GM23338 (cell line): ENCODE measurements at regions not wholly inside any gene's neighbourhood (a gene's known extent, or its start where the extent isn't known, plus 50 kb on each side); places are given as distances from the start of the nearest gene placed in this dataset.

Experiments
- ATAC-seq: fragments of 200-7000 bp; cut with Tn5 transposase; 3 replicates; pipeline ENCODE4 v1.9.1; 2020
- DNase-seq: peaks from one replicate; pipeline ENCODE4 v3.0.0-alpha.2; 2015; ENCODE audit warnings: low spot score
- H2AFZ ChIP-seq: fragments of 200-600 bp; sonication (generic); 2 replicates; pipeline ENCODE4 v1.8.0; 2016; ENCODE audit warnings: antibody characterized with exemption, mild to moderate bottlenecking, moderate library complexity
- H3F3A ChIP-seq: fragments of 200-600 bp; sonication (generic); replicated peaks from 2 replicates; pipeline ENCODE4 v1.8.0; 2017; ENCODE audit warnings: antibody characterized with exemption, mixed run types, low read depth
- H3K27ac ChIP-seq: fragments of 200-600 bp; sonication (generic); 2 replicates; pipeline ENCODE4 v1.6.1; 2016; ENCODE audit warnings: low read depth
- H3K27me3 ChIP-seq: fragments of 200-600 bp; sonication (generic); 2 replicates; pipeline ENCODE4 v1.8.0; 2016; ENCODE audit warnings: mild to moderate bottlenecking, mixed run types, moderate library complexity; ENCODE audit not compliant: insufficient read depth
- H3K36me3 ChIP-seq: fragments of 200-600 bp; sonication (generic); 2 replicates; pipeline ENCODE4 v1.8.0; 2016; ENCODE audit warnings: mild to moderate bottlenecking; ENCODE audit not compliant: insufficient read depth
- H3K4me1 ChIP-seq: fragments of 200-600 bp; sonication (generic); 2 replicates; pipeline ENCODE4 v1.8.0; 2016; ENCODE audit warnings: mild to moderate bottlenecking, moderate library complexity; ENCODE audit not compliant: insufficient read depth
- H3K4me2 ChIP-seq: fragments of 200-600 bp; sonication (generic); 2 replicates; pipeline ENCODE4 v1.7.1; 2017; ENCODE audit warnings: mixed run types
- H3K4me3 ChIP-seq: fragments of 200-600 bp; sonication (generic); 2 replicates; pipeline ENCODE4 v1.6.1; 2016; ENCODE audit warnings: mixed run types
- H3K79me2 ChIP-seq: fragments of 200-600 bp; sonication (generic); replicated peaks from 2 replicates; pipeline ENCODE4 v1.8.0; 2017; ENCODE audit warnings: mild to moderate bottlenecking; ENCODE audit not compliant: insufficient read depth
- H3K9me2 ChIP-seq: fragments of 200-600 bp; sonication (generic); 2 replicates; pipeline ENCODE4 v1.8.0; 2017; ENCODE audit not compliant: insufficient read depth
- H4K20me1 ChIP-seq: fragments of 200-600 bp; sonication (generic); replicated peaks from 2 replicates; pipeline ENCODE4 v1.8.0; 2017; ENCODE audit warnings: mild to moderate bottlenecking; ENCODE audit not compliant: insufficient read depth
- H3K27ac Mint-ChIP-seq: 2 replicates; pipeline ENCODE4 v1.8.0; 2020; ENCODE audit warnings: inconsistent platforms, mild to moderate bottlenecking, moderate library complexity, mixed read lengths
- H3K27me3 Mint-ChIP-seq: 3 replicates; pipeline ENCODE4 v1.8.0; 2022; ENCODE audit warnings: low read depth, mild to moderate bottlenecking, moderate library complexity, mixed read lengths, inconsistent platforms; ENCODE audit not compliant: insufficient read depth, poor library complexity
- H3K36me3 Mint-ChIP-seq: 3 replicates; pipeline ENCODE4 v1.8.0; 2021; ENCODE audit warnings: low read depth, mild to moderate bottlenecking, inconsistent platforms, moderate library complexity, mixed read lengths
- H3K4me1 Mint-ChIP-seq: 3 replicates; pipeline ENCODE4 v1.8.0; 2020; ENCODE audit warnings: mild to moderate bottlenecking, inconsistent platforms, mixed read lengths
- H3K4me3 Mint-ChIP-seq: 3 replicates; pipeline ENCODE4 v1.8.0; 2021; ENCODE audit warnings: moderate library complexity, mild to moderate bottlenecking, inconsistent platforms, mixed read lengths
- H3K9me3 Mint-ChIP-seq: 3 replicates; pipeline ENCODE4 v1.8.0; 2020; ENCODE audit warnings: moderate library complexity, mild to moderate bottlenecking, inconsistent platforms, mixed read lengths
- CREB1 ChIP-seq: fragments of 250-450 bp; sonication (Bioruptor Pico); IDR thresholded peaks from 2 replicates; pipeline ENCODE4 v1.5.0; 2020; ENCODE audit warnings: low read depth, mild to moderate bottlenecking, moderate library complexity
- EZH2 ChIP-seq: fragments of 200-600 bp; sonication (generic); IDR thresholded peaks from one replicate; pipeline ENCODE4 v1.8.0; 2017; ENCODE audit warnings: antibody characterized with exemption, mild to moderate bottlenecking, low read depth; ENCODE audit not compliant: unreplicated experiment
- JUNB ChIP-seq: IDR thresholded peaks from one replicate; pipeline ENCODE4 v1.6.1; 2016; ENCODE audit warnings: antibody characterized with exemption; ENCODE audit not compliant: unreplicated experiment
- NANOG ChIP-seq: IDR thresholded peaks from 2 replicates; pipeline ENCODE4 v1.6.1; 2016; ENCODE audit warnings: antibody characterized with exemption, borderline replicate concordance
- POLR2AphosphoS5 ChIP-seq: IDR thresholded peaks from 2 replicates; pipeline ENCODE4 v1.6.1; 2016; ENCODE audit warnings: antibody characterized with exemption, low read depth
- TF ChIP-seq, protein P1 (sequence below), 2 experiments: fragments of 200-600 bp in 1 of 2; sonication (generic) in 1 of 2; conservative IDR thresholded peaks; 2 replicates each; pipeline versions ENCODE4 v1.5.1 to v1.6.1; 2016 to 2017; ENCODE audit warnings: antibody characterized with exemption in 2 of 2, low read depth in 2 of 2, mild to moderate bottlenecking in 2 of 2, moderate library complexity in 1 of 2
- TF ChIP-seq, protein P2 (sequence below): fragments of 250-450 bp; sonication (Bioruptor Pico); IDR thresholded peaks from 2 replicates; pipeline ENCODE4 v1.5.0; 2020; ENCODE audit warnings: mild to moderate bottlenecking, moderate library complexity
- TF ChIP-seq, protein P3 (sequence below): IDR thresholded peaks from 2 replicates; pipeline ENCODE4 v1.6.1; 2016; ENCODE audit warnings: antibody characterized with exemption

DNA sequence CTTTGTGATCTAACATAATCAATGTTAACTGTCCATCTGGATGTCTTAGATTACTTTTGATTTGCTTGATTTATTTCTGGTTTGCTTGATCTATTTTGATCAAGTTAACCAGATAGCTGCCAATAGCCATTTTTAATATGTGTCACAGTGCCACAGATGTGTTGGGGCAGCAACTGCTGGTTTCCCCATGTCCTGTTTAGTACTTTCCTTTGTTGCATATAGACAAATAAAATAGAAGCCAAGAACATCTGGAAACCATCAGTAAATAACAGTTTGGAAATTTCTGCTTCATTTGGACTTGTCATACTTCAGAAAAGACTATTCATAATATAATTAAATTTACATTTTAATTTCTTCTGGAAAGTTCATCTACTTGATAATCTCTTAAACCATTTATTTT lies 145.6 kb upstream of the C21orf91 start:
- Histone ChIP-seq H3K4me3 (no peak overlapping the region), H3K4me2 (no peak overlapping the region), H3K27ac (no peak overlapping the region), H4K20me1 (no peaks in the 10 kb centered on the region), H3K9me2 (peaks cover 14% of the 10 kb centered on the region), H3K4me1 (no peaks in the 10 kb centered on the region; the same call in 1 of the 2 replicates), H2AFZ (no peak overlapping the region), H3K79me2 (no peaks in the 10 kb centered on the region), H3K36me3 (no peaks in the 10 kb centered on the region), H3K27me3 (no peaks in the 10 kb centered on the region), H3F3A (no peaks in the 10 kb centered on the region)
- TF ChIP-seq, protein P1, sequence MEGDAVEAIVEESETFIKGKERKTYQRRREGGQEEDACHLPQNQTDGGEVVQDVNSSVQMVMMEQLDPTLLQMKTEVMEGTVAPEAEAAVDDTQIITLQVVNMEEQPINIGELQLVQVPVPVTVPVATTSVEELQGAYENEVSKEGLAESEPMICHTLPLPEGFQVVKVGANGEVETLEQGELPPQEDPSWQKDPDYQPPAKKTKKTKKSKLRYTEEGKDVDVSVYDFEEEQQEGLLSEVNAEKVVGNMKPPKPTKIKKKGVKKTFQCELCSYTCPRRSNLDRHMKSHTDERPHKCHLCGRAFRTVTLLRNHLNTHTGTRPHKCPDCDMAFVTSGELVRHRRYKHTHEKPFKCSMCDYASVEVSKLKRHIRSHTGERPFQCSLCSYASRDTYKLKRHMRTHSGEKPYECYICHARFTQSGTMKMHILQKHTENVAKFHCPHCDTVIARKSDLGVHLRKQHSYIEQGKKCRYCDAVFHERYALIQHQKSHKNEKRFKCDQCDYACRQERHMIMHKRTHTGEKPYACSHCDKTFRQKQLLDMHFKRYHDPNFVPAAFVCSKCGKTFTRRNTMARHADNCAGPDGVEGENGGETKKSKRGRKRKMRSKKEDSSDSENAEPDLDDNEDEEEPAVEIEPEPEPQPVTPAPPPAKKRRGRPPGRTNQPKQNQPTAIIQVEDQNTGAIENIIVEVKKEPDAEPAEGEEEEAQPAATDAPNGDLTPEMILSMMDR (conservative IDR thresholded peaks at IDR 0.05; ENCODE audit: low read depth in 2 of 2) = no peak
- TF ChIP-seq EZH2 (no peak), POLR2AphosphoS5 (no peak), CREB1 (CRISPR knock-in tag) (no peak), NANOG (no peak), JUNB (no peak)
- TF ChIP-seq, protein P2, sequence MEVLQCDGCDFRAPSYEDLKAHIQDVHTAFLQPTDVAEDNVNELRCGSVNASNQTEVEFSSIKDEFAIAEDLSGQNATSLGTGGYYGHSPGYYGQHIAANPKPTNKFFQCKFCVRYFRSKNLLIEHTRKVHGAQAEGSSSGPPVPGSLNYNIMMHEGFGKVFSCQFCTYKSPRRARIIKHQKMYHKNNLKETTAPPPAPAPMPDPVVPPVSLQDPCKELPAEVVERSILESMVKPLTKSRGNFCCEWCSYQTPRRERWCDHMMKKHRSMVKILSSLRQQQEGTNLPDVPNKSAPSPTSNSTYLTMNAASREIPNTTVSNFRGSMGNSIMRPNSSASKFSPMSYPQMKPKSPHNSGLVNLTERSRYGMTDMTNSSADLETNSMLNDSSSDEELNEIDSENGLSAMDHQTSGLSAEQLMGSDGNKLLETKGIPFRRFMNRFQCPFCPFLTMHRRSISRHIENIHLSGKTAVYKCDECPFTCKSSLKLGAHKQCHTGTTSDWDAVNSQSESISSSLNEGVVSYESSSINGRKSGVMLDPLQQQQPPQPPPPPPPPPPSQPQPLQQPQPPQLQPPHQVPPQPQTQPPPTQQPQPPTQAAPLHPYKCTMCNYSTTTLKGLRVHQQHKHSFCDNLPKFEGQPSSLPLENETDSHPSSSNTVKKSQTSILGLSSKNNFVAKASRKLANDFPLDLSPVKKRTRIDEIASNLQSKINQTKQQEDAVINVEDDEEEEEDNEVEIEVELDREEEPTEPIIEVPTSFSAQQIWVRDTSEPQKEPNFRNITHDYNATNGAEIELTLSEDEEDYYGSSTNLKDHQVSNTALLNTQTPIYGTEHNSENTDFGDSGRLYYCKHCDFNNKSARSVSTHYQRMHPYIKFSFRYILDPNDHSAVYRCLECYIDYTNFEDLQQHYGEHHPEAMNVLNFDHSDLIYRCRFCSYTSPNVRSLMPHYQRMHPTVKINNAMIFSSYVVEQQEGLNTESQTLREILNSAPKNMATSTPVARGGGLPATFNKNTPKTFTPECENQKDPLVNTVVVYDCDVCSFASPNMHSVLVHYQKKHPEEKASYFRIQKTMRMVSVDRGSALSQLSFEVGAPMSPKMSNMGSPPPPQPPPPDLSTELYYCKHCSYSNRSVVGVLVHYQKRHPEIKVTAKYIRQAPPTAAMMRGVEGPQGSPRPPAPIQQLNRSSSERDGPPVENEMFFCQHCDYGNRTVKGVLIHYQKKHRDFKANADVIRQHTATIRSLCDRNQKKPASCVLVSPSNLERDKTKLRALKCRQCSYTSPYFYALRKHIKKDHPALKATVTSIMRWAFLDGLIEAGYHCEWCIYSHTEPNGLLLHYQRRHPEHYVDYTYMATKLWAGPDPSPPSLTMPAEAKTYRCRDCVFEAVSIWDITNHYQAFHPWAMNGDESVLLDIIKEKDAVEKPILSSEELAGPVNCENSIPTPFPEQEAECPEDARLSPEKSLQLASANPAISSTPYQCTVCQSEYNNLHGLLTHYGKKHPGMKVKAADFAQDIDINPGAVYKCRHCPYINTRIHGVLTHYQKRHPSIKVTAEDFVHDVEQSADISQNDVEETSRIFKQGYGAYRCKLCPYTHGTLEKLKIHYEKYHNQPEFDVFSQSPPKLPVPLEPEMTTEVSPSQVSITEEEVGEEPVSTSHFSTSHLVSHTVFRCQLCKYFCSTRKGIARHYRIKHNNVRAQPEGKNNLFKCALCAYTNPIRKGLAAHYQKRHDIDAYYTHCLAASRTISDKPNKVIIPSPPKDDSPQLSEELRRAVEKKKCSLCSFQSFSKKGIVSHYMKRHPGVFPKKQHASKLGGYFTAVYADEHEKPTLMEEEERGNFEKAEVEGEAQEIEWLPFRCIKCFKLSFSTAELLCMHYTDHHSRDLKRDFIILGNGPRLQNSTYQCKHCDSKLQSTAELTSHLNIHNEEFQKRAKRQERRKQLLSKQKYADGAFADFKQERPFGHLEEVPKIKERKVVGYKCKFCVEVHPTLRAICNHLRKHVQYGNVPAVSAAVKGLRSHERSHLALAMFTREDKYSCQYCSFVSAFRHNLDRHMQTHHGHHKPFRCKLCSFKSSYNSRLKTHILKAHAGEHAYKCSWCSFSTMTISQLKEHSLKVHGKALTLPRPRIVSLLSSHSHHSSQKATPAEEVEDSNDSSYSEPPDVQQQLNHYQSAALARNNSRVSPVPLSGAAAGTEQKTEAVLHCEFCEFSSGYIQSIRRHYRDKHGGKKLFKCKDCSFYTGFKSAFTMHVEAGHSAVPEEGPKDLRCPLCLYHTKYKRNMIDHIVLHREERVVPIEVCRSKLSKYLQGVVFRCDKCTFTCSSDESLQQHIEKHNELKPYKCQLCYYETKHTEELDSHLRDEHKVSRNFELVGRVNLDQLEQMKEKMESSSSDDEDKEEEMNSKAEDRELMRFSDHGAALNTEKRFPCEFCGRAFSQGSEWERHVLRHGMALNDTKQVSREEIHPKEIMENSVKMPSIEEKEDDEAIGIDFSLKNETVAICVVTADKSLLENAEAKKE (CRISPR knock-in tag) = no peak
- TF ChIP-seq, protein P3, sequence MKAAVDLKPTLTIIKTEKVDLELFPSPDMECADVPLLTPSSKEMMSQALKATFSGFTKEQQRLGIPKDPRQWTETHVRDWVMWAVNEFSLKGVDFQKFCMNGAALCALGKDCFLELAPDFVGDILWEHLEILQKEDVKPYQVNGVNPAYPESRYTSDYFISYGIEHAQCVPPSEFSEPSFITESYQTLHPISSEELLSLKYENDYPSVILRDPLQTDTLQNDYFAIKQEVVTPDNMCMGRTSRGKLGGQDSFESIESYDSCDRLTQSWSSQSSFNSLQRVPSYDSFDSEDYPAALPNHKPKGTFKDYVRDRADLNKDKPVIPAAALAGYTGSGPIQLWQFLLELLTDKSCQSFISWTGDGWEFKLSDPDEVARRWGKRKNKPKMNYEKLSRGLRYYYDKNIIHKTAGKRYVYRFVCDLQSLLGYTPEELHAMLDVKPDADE = no peak
- H3K27me3 Mint-ChIP-seq = no peaks in the 10 kb centered on the region
- DNase-seq (no peak), ATAC-seq (no peak)
- no peaks in the 10 kb centered on the region for H3K9me3 Mint-ChIP-seq
- no peaks in the 10 kb centered on the region; the same call in 2 of the 3 replicates for H3K36me3 Mint-ChIP-seq
- no peak overlapping the region for H3K27ac Mint-ChIP-seq
- H3K4me3 Mint-ChIP-seq = no peak overlapping the region
- H3K4me1 Mint-ChIP-seq = no peaks in the 10 kb centered on the region
